HG02759 (cell line): ENCODE measurements at regions not wholly inside any gene's neighbourhood (a gene's known extent, or its start where the extent isn't known, plus 50 kb on each side); places are given as distances from the start of the nearest gene placed in this dataset.

Experiments used
- ATAC-seq: cut with Tn5 transposase; IDR thresholded peaks from one replicate; pipeline ENCODE4 v1.9.1; 2021; ENCODE audit warnings: mild to moderate bottlenecking, moderate library complexity; ENCODE audit not compliant: unreplicated experiment

DNA sequence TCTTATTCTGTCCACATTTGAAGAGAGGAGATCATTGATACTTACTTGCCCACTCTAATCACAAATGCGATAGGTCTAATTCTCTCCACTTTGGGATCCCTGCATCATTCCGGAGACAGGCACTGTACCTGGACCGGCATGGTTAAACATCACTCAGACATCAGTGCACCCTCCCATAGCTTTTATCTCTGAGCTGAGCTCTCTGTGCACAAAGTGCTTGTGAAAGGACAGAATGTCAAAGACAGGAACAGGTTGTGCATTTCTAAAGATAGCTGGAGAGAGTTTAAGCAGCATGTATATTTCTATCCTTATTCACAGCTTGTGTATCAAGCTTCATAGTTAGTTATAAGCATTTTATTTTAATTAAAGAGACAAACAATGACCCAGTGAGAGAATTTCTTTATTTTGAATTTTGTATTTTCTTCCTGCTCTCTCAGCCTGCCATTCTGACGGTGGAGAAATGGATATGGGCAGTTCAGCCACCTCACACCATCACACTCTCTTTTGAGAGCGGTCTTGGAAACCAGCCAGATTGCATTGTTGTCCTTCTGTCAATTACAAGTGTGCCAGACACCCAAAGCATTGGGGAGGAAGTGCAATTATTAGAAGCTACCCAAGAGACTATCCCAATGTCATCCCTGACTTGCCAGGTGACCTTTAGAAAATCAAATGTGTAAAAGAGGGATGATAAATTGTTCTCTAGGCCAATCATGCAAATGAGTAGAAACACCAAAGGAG, 65.2 kb upstream of the CHL1 start:
- no peak for ATAC-seq

DNA sequence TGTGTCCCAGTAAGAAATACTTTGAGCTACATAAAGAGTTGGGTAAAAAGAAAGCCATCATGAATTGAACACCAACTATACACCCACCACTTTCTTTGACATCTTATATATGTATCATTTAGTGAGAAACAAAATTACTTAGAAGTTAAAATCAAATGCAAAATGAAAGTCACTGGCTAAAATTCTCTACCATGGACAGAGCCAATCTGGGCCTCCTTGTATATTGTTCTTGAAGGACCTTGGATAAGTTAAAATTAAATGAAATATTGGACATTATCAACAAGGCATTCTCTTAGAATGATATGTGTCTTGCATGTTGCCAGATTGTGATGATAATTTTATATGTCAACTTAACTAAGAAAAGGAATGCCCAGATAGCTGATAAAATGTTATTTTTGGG, 64.2 kb upstream of the CHL1 start:
- ATAC-seq = no peak

DNA sequence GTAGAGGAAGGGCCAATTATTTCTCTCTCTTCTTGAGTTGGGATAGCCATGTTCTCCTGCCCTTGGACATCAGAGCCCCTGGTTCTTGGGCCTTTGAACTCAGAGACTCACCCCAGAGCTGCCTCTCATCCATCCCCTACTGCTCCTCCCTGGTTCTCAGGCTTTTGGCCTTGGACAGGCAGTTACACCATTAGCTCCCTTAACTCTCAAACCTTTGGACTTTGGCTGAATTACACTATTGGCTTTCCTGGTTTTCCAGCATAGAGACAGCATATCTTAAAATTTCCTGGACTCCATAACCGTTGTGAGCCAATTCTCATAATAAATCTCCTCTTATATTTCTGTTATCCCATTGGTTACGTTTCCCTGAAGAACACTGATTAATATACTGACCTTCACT, 63.7 kb upstream of the CHL1 start:
- ATAC-seq = no peak

DNA sequence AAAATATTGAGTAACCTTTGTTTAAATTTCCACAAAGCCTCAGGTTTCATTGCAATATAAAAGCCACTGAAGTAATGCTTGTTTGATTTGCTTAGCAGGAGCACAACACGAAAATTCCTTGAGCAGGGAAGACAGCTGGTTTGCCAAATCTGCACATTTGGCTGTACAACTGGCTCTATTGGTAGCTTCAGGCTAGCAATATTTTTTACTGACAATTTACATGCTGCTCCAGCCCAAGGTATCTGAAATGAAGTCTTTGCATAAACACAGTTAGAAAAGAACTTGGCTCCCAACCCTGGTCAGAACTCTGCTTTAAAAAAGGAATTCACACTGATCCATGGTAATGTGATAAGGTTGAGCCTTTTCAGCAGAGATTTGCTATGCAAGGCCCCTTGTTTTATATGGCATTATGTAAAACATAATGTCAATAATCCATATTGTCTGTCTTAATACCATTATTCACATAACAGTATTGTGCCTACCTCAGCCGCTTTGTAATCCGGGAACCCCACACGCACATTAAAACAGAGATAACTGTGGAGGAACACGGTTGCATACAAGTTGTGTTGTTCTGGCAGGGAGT, 55.7 kb upstream of the CHL1 start:
- ATAC-seq = no peak
